ENCODE measurements at regions not wholly inside any gene's neighbourhood (a gene's known extent, or its start where the extent isn't known, plus 50 kb on each side); places are given as distances from the start of the nearest gene placed in this dataset.

GRCh38 chr4:153142700-153143438, 61.4 kb upstream of the TRIM2 start:
- Histone ChIP-seq H3K4me3 (no peak overlapping the region), H3K27me3 (no peaks in the 10 kb centered on the region), H3K9me3 (no peaks in the 10 kb centered on the region), H3K36me3 (no peaks in the 10 kb centered on the region)
- peak; percentile 58 for DNase-seq

GRCh38 chr4:153143527-153144348, 60.5 kb upstream of the TRIM2 start:
- Histone ChIP-seq H3K36me3 (no peaks in the 10 kb centered on the region), H3K4me3 (no peak overlapping the region), H3K27me3 (no peaks in the 10 kb centered on the region), H3K9me3 (no peaks in the 10 kb centered on the region)
- peak; percentile 51 for DNase-seq

GRCh38 chr4:153146031-153146430, 58.2 kb upstream of the TRIM2 start:
- Histone ChIP-seq H3K27me3 (no peaks in the 10 kb centered on the region), H3K4me3 (no peak overlapping the region), H3K36me3 (no peaks in the 10 kb centered on the region), H3K9me3 (no peaks in the 10 kb centered on the region)
- no peak for DNase-seq

GRCh38 chr4:153146961-153147360, 57.3 kb upstream of the TRIM2 start:
- H3K9me3 ChIP-seq: no peaks in the 10 kb centered on the region
- no peaks in the 10 kb centered on the region for H3K36me3 ChIP-seq
- DNase-seq: no peak
- H3K4me3 ChIP-seq: no peak overlapping the region
- H3K27me3 ChIP-seq: no peaks in the 10 kb centered on the region

- Histone ChIP-seq H3K27me3 (no peaks in the 10 kb centered on the region), H3K4me3 (no peak overlapping the region)
- DNase-seq: peak; percentile 21
Observed at GRCh38 chr4:153148791-153149190, 55.5 kb upstream of the TRIM2 start.

GRCh38 chr4:153151535-153152455, 52.4 kb upstream of the TRIM2 start:
- no peaks in the 10 kb centered on the region for H3K27me3 ChIP-seq
- H3K9me3 ChIP-seq: no peaks in the 10 kb centered on the region
- DNase-seq: no peak
- no peak overlapping the region for H3K4me3 ChIP-seq
- H3K36me3 ChIP-seq: no peaks in the 10 kb centered on the region

More at GRCh38 chr4:153148791-153149190, 55.5 kb upstream of the TRIM2 start:
- no peaks in the 10 kb centered on the region for H3K9me3 ChIP-seq
- no peaks in the 10 kb centered on the region for H3K36me3 ChIP-seq

- no peaks in the 10 kb centered on the region for H3K36me3 ChIP-seq
- no peaks in the 10 kb centered on the region for H3K9me3 ChIP-seq
- H3K4me3 ChIP-seq: peak overlapping the region; percentile 42
- H3K27me3 ChIP-seq: no peaks in the 10 kb centered on the region
- DNase-seq: no peak
Observed at GRCh38 chr4:153152501-153153338, 51.5 kb upstream of the TRIM2 start.

- DNase-seq: peak; percentile 66
- Histone ChIP-seq H3K9me3 (no peaks in the 10 kb centered on the region), H3K27me3 (no peaks in the 10 kb centered on the region), H3K4me3 (peak overlapping the region; percentile 42), H3K36me3 (no peaks in the 10 kb centered on the region)
Observed at GRCh38 chr4:153153339-153153871, 50.8 kb upstream of the TRIM2 start.

GRCh38 chr4:153154007-153154975, 50.0 kb upstream of the TRIM2 start:
- Histone ChIP-seq H3K36me3 (no peaks in the 10 kb centered on the region), H3K4me3 (peak overlapping the region; percentile 42), H3K9me3 (no peaks in the 10 kb centered on the region), H3K27me3 (no peaks in the 10 kb centered on the region)
- DNase-seq: no peak

Measured in MG63 (cell line).